GM21390 (cell line): ENCODE measurements at regions not wholly inside any gene's neighbourhood (a gene's known extent, or its start where the extent isn't known, plus 50 kb on each side); places are given as distances from the start of the nearest gene placed in this dataset.

Experiments used
- ATAC-seq: cut with Tn5 transposase; IDR thresholded peaks from one replicate; pipeline ENCODE4 v1.9.1; 2021; ENCODE audit not compliant: unreplicated experiment

DNA sequence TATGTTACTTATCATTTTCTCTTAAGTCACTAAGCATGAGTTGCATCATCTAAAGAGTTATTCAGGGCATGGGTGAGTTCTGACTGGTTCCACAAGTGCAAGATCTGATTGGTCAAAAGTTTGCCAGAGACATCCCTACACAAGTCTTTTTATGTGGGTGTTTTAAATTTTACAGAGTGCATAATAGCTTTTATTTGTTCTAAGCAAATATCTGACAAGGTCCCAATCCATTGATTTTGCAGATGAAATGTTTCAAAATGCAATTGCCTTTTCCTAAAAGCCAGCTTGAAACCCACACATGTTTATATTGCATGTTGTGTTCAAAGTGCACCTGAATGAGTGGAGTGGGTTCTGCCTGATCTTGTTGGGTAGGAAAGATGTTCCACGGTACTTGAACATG lies 101.7 kb upstream of the PAX6 start:
- ATAC-seq, result no peak

DNA sequence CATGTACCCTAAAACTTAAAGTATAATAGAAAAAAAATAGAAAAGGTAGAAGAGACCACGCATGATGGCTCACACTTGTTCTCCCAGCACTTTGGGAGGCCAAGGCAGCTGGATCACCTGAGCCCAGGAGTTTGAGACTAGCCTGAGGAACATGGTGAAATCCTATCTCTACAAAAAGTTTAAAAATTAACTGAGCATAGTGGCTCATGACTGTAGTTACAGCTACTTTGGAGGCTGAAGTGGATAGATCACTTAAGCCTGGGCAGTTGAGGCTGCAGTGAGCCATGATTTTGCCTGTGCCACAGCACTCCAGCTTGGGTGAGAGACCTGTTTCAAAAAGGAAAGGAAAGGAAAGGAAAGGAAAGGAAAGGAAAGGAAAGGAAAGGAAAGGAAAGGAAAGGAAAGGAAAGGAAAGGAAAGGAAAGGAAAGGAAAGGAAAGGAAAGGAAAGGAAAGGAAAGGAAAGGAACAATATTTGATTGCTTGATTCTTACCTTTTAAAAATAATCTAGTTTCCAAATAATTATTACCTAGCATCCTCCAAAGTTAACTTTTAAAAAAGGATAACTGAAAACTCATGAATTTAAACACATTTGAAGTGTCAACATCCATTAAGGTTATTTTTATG lies 99.9 kb upstream of the PAX6 start:
- ATAC-seq, result no peak

DNA sequence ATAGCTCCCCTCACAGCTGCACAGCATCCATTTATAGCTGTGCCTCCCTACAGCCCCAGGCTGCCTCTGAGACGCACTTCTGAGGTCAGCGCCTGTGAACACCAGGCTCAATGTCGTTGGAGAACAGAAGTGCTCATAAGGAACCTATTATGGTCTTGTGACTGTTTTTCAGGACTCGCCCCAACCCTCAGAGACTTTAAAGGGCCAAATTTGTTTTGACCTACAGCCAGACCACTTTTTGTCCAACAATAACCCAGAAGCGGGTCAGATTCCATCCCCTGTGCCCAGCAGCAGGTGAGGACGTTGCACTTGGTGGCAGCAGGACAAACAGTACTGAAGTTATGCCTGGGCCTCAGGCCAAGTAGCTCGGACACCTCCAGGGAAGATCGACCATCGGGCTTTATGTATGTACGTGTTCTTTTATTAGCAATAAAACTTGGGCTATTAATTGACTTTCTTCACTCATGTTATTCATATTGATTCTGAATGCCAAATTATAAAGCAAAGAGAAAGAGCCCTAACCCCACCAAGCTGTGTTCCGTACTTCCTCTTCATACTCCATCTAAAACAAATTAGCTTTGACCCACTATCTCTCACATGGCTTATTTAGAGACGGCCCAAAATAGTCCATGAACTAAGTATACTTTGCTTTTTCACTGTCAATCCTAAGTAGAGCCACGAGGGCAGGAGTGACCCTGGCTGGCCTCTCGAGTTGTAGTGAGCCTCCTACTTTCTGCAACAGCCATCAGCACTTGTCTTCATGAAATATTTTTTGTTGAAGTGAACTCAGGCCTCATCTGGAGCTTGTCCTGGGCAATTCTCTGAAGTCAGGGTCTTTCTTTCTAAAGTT lies 92.3 kb upstream of the PAX6 start:
- ATAC-seq, result no peak

DNA sequence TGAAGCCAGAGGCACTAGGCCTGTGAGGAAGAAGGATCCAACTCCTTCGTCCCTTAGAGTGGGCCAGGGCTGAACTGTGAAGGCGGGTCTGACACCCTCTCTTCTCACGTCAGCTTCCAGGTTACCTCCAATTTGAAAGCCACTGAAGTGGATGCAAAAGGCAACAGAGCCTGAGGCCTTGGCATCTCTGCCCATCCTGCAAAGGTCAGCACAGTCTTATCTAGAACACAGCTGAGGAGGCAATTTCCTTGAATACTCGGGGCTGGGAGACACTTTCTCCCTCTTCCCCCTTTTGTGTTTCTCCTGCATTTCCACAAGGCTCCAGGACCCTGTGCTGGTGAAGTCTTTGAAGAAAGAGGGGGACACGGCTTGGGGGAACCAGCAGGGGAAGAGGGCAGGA lies 91.6 kb upstream of the PAX6 start:
- no peak for ATAC-seq

DNA sequence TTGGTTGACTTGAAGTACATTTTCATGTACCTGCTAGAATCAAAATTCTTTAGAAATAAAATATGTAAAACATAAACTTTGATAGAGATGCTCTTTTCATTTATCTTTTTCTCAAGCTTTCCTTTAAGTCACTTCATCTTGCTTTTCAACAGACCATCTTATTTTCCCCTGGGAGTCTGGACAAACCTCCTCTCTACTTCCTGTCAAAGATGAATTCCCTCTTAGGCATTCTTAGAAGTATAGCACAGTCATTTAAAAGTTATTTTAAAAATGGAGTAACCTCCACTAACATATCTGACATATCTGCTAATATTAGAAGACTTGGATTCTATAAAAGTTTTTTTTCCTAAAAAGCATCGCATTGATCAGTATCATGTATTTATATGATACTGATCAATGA lies 84.8 kb upstream of the PAX6 start:
- no peak for ATAC-seq

DNA sequence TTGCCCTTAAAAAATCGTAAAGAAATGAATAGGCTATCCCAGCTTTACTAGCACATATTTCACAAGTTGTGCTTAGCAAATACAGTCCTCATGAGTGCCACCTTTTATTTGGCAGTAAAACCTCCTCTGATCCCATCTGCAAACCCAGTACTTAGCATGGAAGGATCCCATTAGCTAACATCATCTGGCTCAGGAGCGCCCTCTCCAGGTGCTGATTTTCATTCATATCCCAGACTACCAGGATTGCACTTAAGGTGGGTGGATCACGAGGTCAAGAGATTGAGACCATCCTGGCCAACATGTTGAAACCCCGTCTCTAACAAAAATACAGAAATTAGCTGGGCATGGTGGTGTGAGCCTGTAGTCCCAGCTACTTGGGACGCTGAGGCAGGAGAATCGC lies 76.1 kb upstream of the PAX6 start:
- ATAC-seq, result no peak

DNA sequence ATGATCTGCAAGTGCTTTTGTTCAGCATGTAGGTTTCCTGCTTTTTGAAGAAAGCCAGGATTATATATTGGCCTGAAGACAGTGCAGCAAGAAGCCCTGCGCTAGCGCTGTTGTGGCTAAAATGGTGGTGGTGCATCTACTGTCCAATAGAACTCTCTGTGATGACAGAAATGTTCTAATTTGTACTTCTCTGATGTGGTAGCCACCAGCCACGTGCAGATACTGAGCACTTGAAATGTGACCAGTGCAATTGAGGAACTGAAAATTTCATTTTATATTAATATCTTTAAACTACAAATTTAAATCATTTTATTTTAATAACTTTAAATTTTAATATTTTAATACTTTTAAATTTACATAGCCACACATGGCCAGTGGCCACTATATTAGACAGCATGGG lies 73.0 kb upstream of the PAX6 start:
- no peak for ATAC-seq

DNA sequence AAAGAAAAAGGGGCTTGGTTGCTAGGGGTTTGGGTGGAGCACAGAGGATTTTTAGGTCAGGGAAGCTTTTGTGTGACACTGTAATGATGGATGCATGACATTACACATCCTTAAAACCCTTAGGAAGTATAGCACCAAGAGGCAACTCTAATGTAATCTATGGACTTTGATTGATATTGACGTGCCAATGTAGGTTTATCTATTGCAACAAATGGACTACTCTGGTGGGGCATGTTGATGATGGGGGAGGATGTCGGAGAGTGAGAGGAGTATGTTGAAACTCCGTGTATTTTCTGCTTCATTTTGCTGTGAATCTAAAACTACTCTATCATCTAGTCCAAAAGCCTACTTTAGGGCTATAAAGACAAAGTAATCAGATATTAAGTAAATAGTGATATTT lies 72.3 kb upstream of the PAX6 start:
- no peak for ATAC-seq

DNA sequence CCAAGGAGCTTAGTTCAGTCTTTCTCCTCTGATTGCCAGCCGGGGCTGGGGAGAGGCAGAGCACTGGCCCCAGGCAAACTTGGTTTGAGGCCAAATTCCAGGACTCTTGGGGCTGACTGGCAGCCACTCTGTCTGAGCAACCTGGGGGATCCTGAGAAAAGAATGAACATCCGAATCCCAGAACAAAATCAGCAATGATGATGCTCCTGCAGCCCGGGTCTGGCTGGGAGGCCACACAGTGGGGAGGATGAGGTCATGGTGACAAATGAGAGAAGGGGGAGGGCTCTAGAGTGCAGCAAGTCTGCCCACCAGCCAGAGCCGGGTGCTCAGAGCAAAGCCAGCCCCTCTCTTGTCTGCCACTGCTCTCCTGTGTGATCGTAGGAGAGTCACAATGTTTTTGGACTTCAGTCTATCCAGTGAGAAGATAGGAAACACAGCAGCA lies 71.8 kb upstream of the PAX6 start:
- ATAC-seq, result no peak

DNA sequence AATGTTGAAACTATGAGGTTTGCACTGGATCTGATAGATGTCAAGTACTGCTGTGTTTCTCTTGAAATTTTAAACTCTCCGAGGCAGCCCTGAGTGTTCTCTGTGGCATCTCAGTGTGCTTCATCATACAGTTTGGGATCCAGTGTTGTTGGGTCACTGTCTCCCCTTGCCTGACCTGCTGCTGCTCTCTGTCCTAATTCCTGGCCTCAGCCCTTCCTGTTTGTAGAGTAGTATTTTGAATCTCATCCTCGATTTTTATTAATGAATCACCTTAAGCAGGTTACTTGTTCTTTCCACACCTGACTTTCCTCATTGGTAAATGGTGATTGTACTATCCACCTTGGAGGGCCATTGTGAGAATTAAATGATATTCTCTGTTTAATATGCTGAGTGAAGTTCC lies 70.7 kb upstream of the PAX6 start:
- ATAC-seq, result no peak

DNA sequence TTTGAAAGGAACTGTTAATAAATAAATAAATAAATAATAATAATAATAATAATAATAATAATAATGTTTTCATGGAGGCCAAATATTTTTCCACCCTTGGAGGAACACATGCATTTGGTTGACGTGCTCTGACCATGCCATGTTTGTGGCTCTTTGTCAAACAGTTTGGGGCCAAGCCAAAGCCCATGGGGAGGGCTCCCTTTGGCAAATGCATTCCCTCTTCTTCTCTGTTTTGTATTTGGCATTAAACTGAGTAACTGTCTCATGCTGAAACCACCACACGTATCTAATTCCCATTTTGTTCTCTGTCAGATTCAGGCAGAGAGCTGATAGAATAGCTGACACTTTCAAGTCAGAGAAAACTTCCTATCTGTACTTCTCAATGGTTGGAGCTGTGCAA lies 68.6 kb upstream of the PAX6 start:
- no peak for ATAC-seq

DNA sequence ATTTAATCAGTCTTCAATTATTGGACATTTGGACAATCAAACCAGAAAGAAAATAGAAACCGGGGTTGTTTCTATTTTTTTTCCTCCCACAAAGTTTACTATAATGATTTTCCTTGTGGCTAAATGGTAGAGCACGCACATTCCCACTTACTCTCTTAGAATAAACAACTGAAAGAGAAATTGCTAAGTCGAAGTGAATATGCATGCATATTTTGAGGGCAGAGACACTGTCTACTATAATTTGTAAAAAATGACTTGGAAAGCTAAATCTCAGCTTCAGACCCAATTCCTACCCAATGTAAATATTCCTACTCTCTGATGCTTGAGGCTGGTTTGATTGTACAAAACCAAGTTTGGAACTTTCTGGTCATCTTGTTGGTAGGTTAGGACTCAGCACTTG lies 66.7 kb upstream of the PAX6 start:
- ATAC-seq, result no peak

DNA sequence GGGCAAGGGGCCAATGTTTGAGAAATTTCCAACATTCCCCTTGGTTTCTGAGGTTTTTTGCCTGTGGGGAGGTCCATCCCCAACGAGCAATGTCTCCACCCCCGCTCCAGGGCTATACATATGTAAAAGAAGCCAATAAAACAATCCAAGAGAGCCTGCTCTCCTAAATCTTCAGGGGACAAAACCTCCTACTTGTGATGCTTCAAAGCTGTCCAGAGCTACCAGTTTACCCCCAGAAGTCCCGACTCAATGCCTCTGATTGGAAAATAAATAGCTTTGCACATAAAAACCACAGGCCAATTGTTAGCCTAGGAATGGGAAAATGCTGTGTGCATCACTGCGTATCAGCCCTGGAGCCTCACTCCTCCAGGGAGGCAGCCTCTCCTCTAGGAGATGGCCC lies 66.0 kb upstream of the PAX6 start:
- ATAC-seq, result no peak

DNA sequence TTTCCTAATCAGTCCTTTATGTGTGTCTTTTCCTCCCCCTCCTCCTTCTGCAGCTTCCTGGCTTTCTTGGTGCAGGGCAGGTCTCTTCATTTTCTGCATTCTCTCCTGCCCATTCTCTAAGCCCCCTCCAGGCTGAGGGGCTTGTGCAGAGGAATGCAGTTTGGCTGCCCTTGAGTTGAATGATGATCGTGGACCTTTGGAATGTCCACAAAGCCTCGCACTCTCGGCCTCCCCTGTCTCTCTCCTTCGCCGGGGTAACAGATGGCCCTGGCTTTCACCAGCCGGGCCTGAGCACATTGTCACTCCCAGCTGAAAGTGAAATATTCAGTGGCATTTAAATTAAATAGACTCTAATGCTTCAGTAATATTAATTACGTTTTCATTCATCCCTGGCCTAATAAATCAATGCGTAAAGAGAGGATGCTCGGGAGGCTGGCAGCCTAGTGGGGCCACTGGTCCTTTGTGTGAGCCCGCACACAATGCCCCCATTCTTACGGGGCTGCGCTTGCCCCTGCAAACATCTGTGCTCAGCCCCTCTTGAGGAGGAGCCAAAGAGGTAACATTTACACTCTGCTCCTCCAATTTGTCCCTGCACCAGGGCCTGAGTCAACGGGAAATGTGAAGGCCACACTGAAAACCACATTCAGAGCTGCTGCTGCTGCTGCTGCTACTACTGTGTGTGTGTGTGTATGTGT lies 64.9 kb upstream of the PAX6 start:
- no peak for ATAC-seq

DNA sequence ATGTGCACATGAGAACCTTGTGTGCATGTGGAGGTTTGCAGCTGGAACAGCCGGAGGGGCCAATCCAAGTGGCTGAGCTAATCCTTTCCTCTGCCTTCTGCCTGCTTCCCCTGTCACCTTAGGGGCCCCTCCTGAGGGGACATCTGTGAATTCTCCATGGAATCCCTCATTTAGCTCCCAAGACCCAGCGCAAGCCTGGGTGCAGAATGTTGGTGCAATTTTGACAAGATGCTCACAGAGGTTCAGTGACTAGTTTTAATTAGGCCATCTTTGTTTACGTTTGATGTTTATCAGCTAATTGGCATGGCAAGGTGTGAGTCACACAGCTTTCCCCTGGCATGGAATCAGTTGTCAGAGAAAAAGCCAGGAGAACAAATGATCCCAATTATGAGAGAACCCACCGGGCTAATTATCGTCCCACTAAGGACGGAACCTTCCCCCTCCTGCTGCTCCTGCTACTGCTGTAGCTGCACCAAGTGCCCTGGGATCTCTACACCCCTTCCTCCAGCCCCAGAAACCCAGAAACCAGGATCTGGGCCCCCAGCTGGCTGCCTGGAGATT lies 63.6 kb upstream of the PAX6 start:
- ATAC-seq, result no peak

DNA sequence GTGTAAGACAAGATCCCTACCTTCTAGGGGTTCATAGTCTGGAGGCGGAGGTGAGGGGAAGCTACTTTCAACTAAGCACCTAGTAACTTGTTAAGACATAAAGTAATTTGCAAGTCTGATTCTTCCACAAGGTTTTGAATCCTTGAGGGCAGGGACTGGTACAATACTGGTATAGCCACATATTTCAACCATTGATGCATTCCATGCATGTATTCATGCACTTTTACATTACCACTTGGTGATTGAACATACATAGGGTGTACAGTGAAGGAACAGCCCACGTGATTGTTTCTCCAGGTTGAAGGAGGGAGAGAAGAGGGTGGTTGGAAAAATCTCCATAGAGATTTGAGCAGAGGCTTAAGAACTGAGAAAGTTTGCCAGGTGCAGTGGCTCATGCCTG lies 62.0 kb upstream of the PAX6 start:
- ATAC-seq, result no peak

DNA sequence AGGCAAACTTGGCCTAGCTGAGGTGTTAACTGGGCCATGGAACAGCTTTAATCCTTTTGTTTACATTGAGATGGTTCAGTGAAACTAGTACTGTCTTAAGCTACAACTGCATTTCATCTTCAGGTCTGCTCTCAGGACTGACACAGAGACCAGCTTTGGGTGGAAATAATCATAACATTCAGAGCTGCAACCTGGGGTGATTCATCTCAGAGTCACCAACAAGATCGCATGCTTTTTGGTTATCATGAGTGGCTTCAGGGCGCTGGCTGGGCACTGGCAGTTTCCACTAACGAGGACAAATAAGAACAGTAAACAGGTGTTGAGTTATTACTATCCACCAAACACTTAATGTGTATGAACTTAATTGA lies 60.9 kb upstream of the PAX6 start:
- no peak for ATAC-seq

DNA sequence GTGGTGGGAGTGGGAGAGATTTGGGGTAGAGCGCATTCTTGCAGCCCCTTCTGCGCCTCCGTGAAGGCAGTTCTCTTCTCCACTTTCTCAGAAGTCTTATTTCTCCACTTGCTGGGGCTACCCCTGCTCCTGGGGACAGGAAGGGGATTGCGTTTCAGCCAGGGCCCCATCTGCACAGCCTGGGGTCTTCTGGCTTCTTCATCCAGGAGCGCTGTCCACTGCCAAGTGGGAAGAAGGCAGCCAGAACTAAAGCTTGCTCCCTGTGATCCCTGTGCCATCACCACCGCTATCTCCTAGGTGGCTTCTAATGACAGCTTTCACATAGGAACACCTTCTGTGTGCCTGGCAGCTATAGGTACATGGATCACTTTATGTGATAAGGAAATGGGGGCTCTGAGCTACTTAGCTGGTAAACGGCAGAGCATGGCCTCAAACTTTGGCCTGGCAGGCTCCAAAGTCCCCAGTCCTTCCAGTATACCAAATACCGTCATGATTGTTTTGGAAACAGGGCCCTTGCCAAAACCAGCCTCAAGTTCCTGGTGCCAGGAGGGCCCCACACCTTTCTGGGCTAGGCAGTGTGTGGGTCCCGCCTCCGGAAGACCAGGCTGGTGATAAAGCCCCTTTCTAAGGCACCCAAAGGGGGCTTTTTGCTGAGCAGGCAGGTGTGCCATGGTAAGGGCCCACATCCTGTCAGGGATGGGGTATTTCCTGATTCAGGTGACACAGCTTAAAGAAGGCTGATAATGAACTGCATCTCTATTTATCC lies 60.4 kb upstream of the PAX6 start:
- no peak for ATAC-seq

DNA sequence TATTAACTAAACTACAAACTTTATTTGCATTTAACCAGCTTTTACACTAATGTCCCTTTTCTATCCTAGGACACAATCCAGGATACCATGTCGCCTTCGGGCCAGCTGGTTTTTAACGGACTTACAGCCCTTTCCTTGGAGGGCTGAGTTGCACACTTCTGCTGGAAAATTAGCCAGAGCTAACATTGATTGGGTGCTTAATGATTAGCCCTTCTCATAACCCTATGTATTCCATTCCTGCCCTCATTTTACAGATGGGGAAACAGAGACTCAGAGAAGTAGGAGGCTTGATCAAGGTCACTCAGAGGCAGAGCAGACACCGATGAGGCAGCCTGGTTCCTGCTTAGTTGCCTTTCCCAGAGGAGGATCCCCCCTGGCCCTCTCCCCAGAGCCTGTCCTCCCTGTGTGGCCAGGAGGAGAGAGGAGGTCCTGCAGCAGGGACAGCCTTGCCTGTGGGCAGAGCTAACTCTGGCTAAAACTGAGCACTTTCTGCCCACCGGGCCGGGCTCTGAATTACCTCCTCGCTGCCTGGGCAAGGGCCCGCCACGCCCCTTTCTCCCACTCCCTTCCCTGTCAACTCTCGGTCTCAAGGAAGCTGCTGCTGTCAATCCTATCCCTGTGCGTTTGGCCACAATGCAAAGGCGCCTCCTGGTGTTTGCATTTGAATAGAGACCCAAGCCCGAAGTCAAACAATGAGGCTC lies 59.6 kb upstream of the PAX6 start:
- no peak for ATAC-seq

DNA sequence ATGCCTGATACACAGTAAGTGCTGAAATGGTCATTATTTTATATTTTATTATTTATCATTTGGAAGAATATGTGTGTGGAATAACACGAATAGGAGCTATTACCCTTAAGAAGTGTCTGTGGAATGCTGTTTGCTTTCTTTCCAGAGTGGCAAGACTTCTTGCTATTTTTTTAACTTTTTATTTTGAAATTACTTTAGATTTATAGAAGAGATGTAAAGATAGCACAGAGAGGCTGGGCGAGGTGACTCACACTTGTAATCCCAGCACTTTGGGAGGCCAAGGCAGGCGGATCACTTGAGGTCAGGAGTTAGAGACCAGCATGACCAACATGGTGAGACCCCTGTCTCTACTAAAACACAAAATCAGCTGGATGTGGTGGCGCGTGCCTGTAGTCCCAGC lies 58.9 kb upstream of the PAX6 start:
- no peak for ATAC-seq
